ENCODE measurements at regions not wholly inside any gene's neighbourhood (a gene's known extent, or its start where the extent isn't known, plus 50 kb on each side); places are given as distances from the start of the nearest gene placed in this dataset.

DNA sequence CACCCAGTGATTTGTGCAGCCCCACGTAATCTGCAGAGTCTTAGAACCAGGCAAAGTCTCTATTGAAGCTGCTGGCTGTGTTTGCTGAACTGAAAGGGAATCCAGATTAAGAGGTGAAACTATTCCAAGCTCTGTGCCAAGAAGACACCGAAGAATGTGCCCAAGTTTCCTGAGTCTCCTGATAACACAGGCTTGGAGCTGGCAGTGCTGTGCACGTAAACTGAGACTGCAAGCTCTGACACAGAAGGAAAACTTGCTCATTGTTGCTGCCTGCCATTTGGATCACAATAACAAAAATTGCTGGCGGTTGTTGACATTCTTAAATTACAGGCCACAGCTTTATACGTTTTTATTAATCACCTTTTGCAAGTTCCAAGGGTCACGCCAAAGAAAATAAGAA lies 60.2 kb upstream of the VCX3B start:
- WGBS, 2 donors (ENCODE audit: low coverage in 1 of 2), result 58% methylated on average over 6 of the region's 6 CpGs; no CpG with 5 or more reads in 1 of the 2 donors
- Histone ChIP-seq H3K4me3 (no peak overlapping the region), H3K4me1 (no peaks in the 10 kb centered on the region), H3K9me3 (no peaks in the 10 kb centered on the region), H3K36me3 (no peaks in the 10 kb centered on the region), H3K27ac (no peak overlapping the region), H3K27me3 (no peaks in the 10 kb centered on the region)
- intact Hi-C loops (cut with DNase I; ENCODE audit: low total_unique reads), result no loop called here
- DNase-seq, result no peak
- in situ Hi-C loops (cut with MboI; ENCODE audit: low pct_ligation_motif_present in 1 of 4, low pct_unique_long_range_greater_than_20kb in 1 of 4, low sequenced_read_pairs in 3 of 4), result no loop called here
- TF ChIP-seq POLR2A (IDR thresholded peaks at IDR 0.05), result no peak
- TF ChIP-seq POLR2AphosphoS5 (IDR thresholded peaks at IDR 0.05), result no peak
- TF ChIP-seq, protein P1, sequence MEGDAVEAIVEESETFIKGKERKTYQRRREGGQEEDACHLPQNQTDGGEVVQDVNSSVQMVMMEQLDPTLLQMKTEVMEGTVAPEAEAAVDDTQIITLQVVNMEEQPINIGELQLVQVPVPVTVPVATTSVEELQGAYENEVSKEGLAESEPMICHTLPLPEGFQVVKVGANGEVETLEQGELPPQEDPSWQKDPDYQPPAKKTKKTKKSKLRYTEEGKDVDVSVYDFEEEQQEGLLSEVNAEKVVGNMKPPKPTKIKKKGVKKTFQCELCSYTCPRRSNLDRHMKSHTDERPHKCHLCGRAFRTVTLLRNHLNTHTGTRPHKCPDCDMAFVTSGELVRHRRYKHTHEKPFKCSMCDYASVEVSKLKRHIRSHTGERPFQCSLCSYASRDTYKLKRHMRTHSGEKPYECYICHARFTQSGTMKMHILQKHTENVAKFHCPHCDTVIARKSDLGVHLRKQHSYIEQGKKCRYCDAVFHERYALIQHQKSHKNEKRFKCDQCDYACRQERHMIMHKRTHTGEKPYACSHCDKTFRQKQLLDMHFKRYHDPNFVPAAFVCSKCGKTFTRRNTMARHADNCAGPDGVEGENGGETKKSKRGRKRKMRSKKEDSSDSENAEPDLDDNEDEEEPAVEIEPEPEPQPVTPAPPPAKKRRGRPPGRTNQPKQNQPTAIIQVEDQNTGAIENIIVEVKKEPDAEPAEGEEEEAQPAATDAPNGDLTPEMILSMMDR (IDR thresholded peaks at IDR 0.05), result no peak
- TF ChIP-seq EP300 (IDR thresholded peaks at IDR 0.05; ENCODE audit: low read depth), result no peak

DNA sequence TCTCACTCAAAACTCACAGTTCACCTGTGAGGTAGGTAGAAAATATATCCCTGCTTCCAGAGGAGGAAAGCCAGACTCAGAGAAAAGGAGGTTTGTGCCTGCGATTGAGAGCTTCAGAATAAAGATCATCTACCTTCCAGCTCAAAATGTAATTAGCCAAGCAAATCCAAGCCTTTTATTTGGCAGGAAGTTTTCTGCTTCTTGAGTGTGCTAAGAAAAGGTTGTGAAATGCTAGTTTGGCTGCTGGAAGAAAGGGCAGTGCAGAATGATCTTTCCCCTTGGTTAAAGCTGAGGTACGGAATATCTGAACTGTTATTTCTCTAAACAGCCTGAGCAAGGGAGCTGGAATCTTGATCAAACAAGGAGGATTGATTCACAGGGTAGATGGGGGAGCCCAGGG lies 59.7 kb upstream of the VCX3B start:
- Histone ChIP-seq H3K4me3 (no peak overlapping the region), H3K36me3 (no peaks in the 10 kb centered on the region), H3K27me3 (no peaks in the 10 kb centered on the region), H3K4me1 (no peaks in the 10 kb centered on the region), H3K9me3 (no peaks in the 10 kb centered on the region), H3K27ac (no peak overlapping the region)
- DNase-seq, result no peak
- WGBS, 2 donors (ENCODE audit: low coverage in 1 of 2), result 68% methylated on average over 2 of the region's 2 CpGs; no CpG with 5 or more reads in 1 of the 2 donors
- intact Hi-C loops (cut with DNase I; ENCODE audit: low total_unique reads) (no loop called here), in situ Hi-C loops (cut with MboI; ENCODE audit: low pct_ligation_motif_present in 1 of 4, low pct_unique_long_range_greater_than_20kb in 1 of 4, low sequenced_read_pairs in 3 of 4) (no loop called here)
- TF ChIP-seq POLR2A (IDR thresholded peaks at IDR 0.05) (no peak), POLR2AphosphoS5 (IDR thresholded peaks at IDR 0.05) (no peak)
- TF ChIP-seq, protein P1 (IDR thresholded peaks at IDR 0.05), result no peak

DNA sequence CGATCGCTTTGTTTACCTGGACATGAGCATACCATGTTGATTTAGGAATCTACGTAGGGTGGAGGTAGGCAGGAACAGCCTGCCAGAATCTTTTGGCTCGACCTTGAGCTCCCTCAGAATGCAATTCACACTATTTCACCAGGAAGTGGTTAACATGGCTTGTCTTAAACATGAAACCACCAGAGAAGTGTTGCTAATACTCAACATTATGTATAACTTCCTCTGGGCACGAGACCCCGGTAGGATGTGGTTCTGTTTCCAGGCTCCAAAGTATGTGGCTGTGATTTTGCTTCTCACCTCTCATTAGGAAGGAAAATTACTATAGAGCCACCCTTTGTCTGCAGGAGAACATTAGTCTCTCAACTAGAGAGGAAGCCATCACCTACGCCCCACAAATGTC lies 59.0 kb upstream of the VCX3B start:
- no peak overlapping the region for H3K4me3 ChIP-seq
- H3K27ac ChIP-seq, result no peak overlapping the region
- in situ Hi-C loops (cut with MboI; ENCODE audit: low pct_ligation_motif_present in 1 of 4, low pct_unique_long_range_greater_than_20kb in 1 of 4, low sequenced_read_pairs in 3 of 4), result no loop called here
- TF ChIP-seq EP300 (IDR thresholded peaks at IDR 0.05; ENCODE audit: low read depth) (no peak), POLR2A (IDR thresholded peaks at IDR 0.05) (no peak), POLR2AphosphoS5 (IDR thresholded peaks at IDR 0.05) (no peak)
- TF ChIP-seq, protein P1 (IDR thresholded peaks at IDR 0.05), result no peak
- WGBS, 2 donors (ENCODE audit: low coverage in 1 of 2), result 62% methylated on average over 7 of the region's 7 CpGs; no CpG with 5 or more reads in 1 of the 2 donors
- no peaks in the 10 kb centered on the region for H3K4me1 ChIP-seq
- no peaks in the 10 kb centered on the region for H3K9me3 ChIP-seq
- intact Hi-C loops (cut with DNase I; ENCODE audit: low total_unique reads), result no loop called here
- DNase-seq, result no peak
- no peaks in the 10 kb centered on the region for H3K27me3 ChIP-seq
- H3K36me3 ChIP-seq, result no peaks in the 10 kb centered on the region

- intact Hi-C loops (cut with DNase I; ENCODE audit: low total_unique reads), result no loop called here
These were observed 51.4 kb upstream of the VCX3B start for GRCh38 chrX:8413279-8413678.

More at GRCh38 chrX:8413279-8413678, 51.4 kb upstream of the VCX3B start:
- in situ Hi-C loops (cut with MboI; ENCODE audit: low pct_ligation_motif_present in 1 of 4, low pct_unique_long_range_greater_than_20kb in 1 of 4, low sequenced_read_pairs in 3 of 4), result no loop called here
- no peak for DNase-seq
- Histone ChIP-seq H3K9me3 (no peaks in the 10 kb centered on the region), H3K4me1 (no peaks in the 10 kb centered on the region), H3K27ac (no peak overlapping the region), H3K4me3 (no peak overlapping the region), H3K27me3 (no peaks in the 10 kb centered on the region), H3K36me3 (no peaks in the 10 kb centered on the region)
- TF ChIP-seq, protein P1 (IDR thresholded peaks at IDR 0.05), result no peak
- no peak for TF ChIP-seq POLR2AphosphoS5 (IDR thresholded peaks at IDR 0.05)
- TF ChIP-seq POLR2A (IDR thresholded peaks at IDR 0.05), result no peak
- no peak for TF ChIP-seq EP300 (IDR thresholded peaks at IDR 0.05; ENCODE audit: low read depth)
- WGBS, 2 donors (ENCODE audit: low coverage in 1 of 2), result 72% methylated on average over 2 of the region's 2 CpGs; no CpG with 5 or more reads in 1 of the 2 donors

Measured in transverse colon (tissue), 4 donors.